K562 (cell line): ENCODE measurements at regions not wholly inside any gene's neighbourhood (a gene's known extent, or its start where the extent isn't known, plus 50 kb on each side); places are given as distances from the start of the nearest gene placed in this dataset.

ENCODE experiments used
- ATAC-seq: fragments of 200-7000 bp; cut with Tn5 transposase; 3 replicates; pipeline ENCODE4 v1.9.1; 2020; ENCODE audit warnings: moderate library complexity
- BruUV-seq: library from RNA; stranded (reverse); fragments of 400-500 nt; replicated peaks from 2 replicates; lab custom pipeline; 2021; lab: Mats Ljungman, UMichigan
- CTCF ChIA-PET: fragments of 300-600 bp; formaldehyde crosslinking; extraction: SDS; loops from one replicate; lab custom pipeline; 2021; ENCODE audit warnings: low intra/inter-chr PET ratio; lab: Yijun Ruan, JAX
- POLR2A ChIA-PET: fragments of 300-600, 350-650 bp; sonication (Branson Sonifier 250); formaldehyde crosslinking; extraction: SDS; loops from one replicate; lab custom pipeline; 2021; ENCODE audit warnings: antibody characterized with exemption, inconsistent platforms; lab: Yijun Ruan, JAX
- DNase-seq, 4 experiments: peaks; one replicate each; pipeline versions ENCODE4 v3.0.0 to v3.0.0-alpha.2; 2011 to 2018; ENCODE audit warnings: low spot score in 3 of 4, mixed read lengths in 3 of 4; ENCODE audit errors: extremely low read depth in 1 of 4
- FAIRE-seq: peaks from 2 replicates; lab custom pipeline; 2011; peaks lifted over from hg19 to GRCh38; lab: Jason Lieb, UNC
- H2AFZ ChIP-seq: 2 replicates; pipeline ENCODE4 v1.6.0; 2011; ENCODE audit warnings: low read depth, low read length, control low read depth, inconsistent platforms
- H3K27ac ChIP-seq: fragments of 200-600 bp; 3 replicates; pipeline ENCODE4 v1.8.0; 2011; ENCODE audit warnings: low read depth, mild to moderate bottlenecking, control low read depth, inconsistent platforms, low read length, moderate library complexity, mixed read lengths; ENCODE audit errors: extremely low read depth
- H3K27me3 ChIP-seq, 2 experiments: fragments of 300-600 bp in 1 of 2; 2 replicates in 1 of 2; 3 replicates in 1 of 2; pipeline versions ENCODE4 v1.6.0 to v1.8.0; 2011; ENCODE audit warnings: inconsistent platforms in 2 of 2, low read length in 2 of 2, mild to moderate bottlenecking in 1 of 2, mixed read lengths in 1 of 2, moderate library complexity in 1 of 2; ENCODE audit not compliant: control insufficient read depth in 2 of 2, insufficient read depth in 2 of 2
- H3K36me3 ChIP-seq: fragments of 300-600 bp; 3 replicates; pipeline ENCODE4 v1.8.0; 2011; ENCODE audit warnings: mild to moderate bottlenecking, low read length, inconsistent platforms; ENCODE audit not compliant: control insufficient read depth, insufficient read depth
- H3K4me1 ChIP-seq, 2 experiments: fragments of 200-600 bp in 1 of 2; replicated peaks in 1 of 2; 2 replicates in 1 of 2; 3 replicates in 1 of 2; pipeline versions ENCODE4 v1.5.1 to v1.8.0; 2011; ENCODE audit warnings: inconsistent platforms in 2 of 2, low read length in 2 of 2, mild to moderate bottlenecking in 1 of 2, mixed read lengths in 1 of 2, moderate library complexity in 1 of 2; ENCODE audit not compliant: control insufficient read depth in 2 of 2, insufficient read depth in 2 of 2
- H3K4me2 ChIP-seq: 2 replicates; pipeline ENCODE4 v1.6.1; 2011; ENCODE audit warnings: low read length, control low read depth, inconsistent platforms, mixed read lengths; ENCODE audit not compliant: insufficient read depth
- H3K4me3 ChIP-seq: fragments of 200-600 bp; sonication (generic), shearing (Covaris generic); 2 replicates; pipeline ENCODE4 v1.5.1; 2016; ENCODE audit warnings: control low read depth, inconsistent platforms
- H3K79me2 ChIP-seq: fragments of 200-600 bp; 3 replicates; pipeline ENCODE4 v1.8.0; 2011; ENCODE audit warnings: low read length, inconsistent platforms; ENCODE audit not compliant: control insufficient read depth, insufficient read depth
- H3K9ac ChIP-seq, 2 experiments: 2 replicates each; pipeline versions ENCODE4 v1.6.0 to v1.6.1; 2011; ENCODE audit warnings: low read depth in 2 of 2, low read length in 2 of 2, control low read depth in 1 of 2, inconsistent platforms in 1 of 2, mild to moderate bottlenecking in 1 of 2, mixed read lengths in 1 of 2; ENCODE audit not compliant: insufficient read depth in 1 of 2
- H3K9me1 ChIP-seq: one replicate; pipeline ENCODE4 v1.6.0; 2011; ENCODE audit warnings: inconsistent platforms, mild to moderate bottlenecking, low read length, moderate library complexity; ENCODE audit not compliant: control insufficient read depth, insufficient read depth
- H3K9me3 ChIP-seq: replicated peaks from 2 replicates; pipeline ENCODE4 v1.5.1; 2011; ENCODE audit warnings: low read depth, low read length, inconsistent platforms; ENCODE audit not compliant: control insufficient read depth, insufficient read depth
- H4K20me1 ChIP-seq: replicated peaks from 2 replicates; pipeline ENCODE4 v1.6.1; 2011; ENCODE audit warnings: low read length, inconsistent platforms, mixed read lengths; ENCODE audit not compliant: control insufficient read depth, insufficient read depth
- ATF7 ChIP-seq: fragments of 450-650 bp; IDR thresholded peaks from 2 replicates; pipeline ENCODE4 v1.7.1; 2014; ENCODE audit warnings: mild to moderate bottlenecking, moderate library complexity
- CC2D1A ChIP-seq: fragments of 450-650 bp; IDR thresholded peaks from 2 replicates; pipeline ENCODE4 v1.6.1; 2017; ENCODE audit warnings: mild to moderate bottlenecking
- IRF2 ChIP-seq: sonication (generic); formaldehyde crosslinking; IDR thresholded peaks from 2 replicates; pipeline ENCODE4 v1.8.1; 2022; ENCODE audit warnings: mild to moderate bottlenecking, missing genetic modification reagents
- KDM2B ChIP-seq: fragments of 250-450 bp; sonication (Bioruptor Pico); IDR thresholded peaks from 2 replicates; pipeline ENCODE4 v1.8.0; 2021; ENCODE audit warnings: mild to moderate bottlenecking, moderate library complexity
- MAFF ChIP-seq: IDR thresholded peaks from 2 replicates; pipeline ENCODE4 v1.6.1; 2012; ENCODE audit warnings: low read length, improper control_type of control experiment
- MGA ChIP-seq: fragments of 450-650 bp; IDR thresholded peaks from 2 replicates; pipeline ENCODE4 v1.6.1; 2016; ENCODE audit warnings: mild to moderate bottlenecking, moderate library complexity
- OTX1 ChIP-seq: fragments of 450-650 bp; formaldehyde crosslinking; IDR thresholded peaks from 2 replicates; pipeline ENCODE4 v1.4.0; 2022; ENCODE audit warnings: mild to moderate bottlenecking
- TGIF2 ChIP-seq: sonication (generic); formaldehyde crosslinking; IDR thresholded peaks from 2 replicates; pipeline ENCODE4 v1.8.1; 2022; ENCODE audit warnings: mild to moderate bottlenecking, missing genetic modification reagents, moderate library complexity
- XRCC5 ChIP-seq: fragments of 200-400 bp; formaldehyde crosslinking; IDR thresholded peaks from 2 replicates; pipeline ENCODE4 v1.6.1; 2017; ENCODE audit warnings: low read depth, mild to moderate bottlenecking, low read length
- YBX1 ChIP-seq: fragments of 450-650 bp; IDR thresholded peaks from 2 replicates; pipeline ENCODE4 v1.7.1; 2016; ENCODE audit warnings: mild to moderate bottlenecking
- WGBS: fragments of 100-300 bp; shearing (Covaris generic); methylation state at CpG from one replicate; pipeline ENCODE4 v1.1.6; 2016; ENCODE audit warnings: low coverage, mixed read lengths; ENCODE audit not compliant: insufficient coverage; ENCODE audit errors: missing lambda C conversion rate; 5-methylcytosine and 5-hydroxymethylcytosine counted together
- in situ Hi-C: fragments of 300-500 bp; cut with MboI; formaldehyde crosslinking; loops from 4 replicates; pipeline ENCODE4 v1.15.0; 2018; ENCODE audit warnings: inconsistent platforms, mixed read lengths
- intact Hi-C: fragments of 100-400 bp; cut with micrococcal nuclease; formaldehyde crosslinking; loops from 2 replicates; pipeline ENCODE4 v1.14.2; 2022

GRCh38 chr9:74122216-74122615 is 374.9 kb upstream of the RORB start:
- H3K4me2 ChIP-seq: no peak overlapping the region

GRCh38 chr9:74122661-74123060 is 374.5 kb upstream of the RORB start:
- Histone ChIP-seq H2AFZ (no peak overlapping the region), H3K4me1 (no peaks in the 10 kb centered on the region), H3K9ac (no peak overlapping the region), H3K9me1 (no peaks in the 10 kb centered on the region), H3K27ac (no peak overlapping the region), H3K9me3 (no peaks in the 10 kb centered on the region), H3K4me3 (no peak overlapping the region), H4K20me1 (no peaks in the 10 kb centered on the region), H3K27me3 (no peaks in the 10 kb centered on the region), H3K79me2 (no peaks in the 10 kb centered on the region), H3K36me3 (no peaks in the 10 kb centered on the region), H3K4me2 (no peak overlapping the region)
- intact Hi-C loops (no loop called here), in situ Hi-C loops (no loop called here)
- DNase-seq: no peak
- POLR2A ChIA-PET: interaction anchor here (0.5 kb wide), 1 partner anchor 620 kb away, joined by 3 read pairs; no protein-coding TSS in a partner anchor
- WGBS: 8% methylated on average over 3 of the region's 4 CpGs
- BruUV-seq: no TSS peak
- no peak for ATAC-seq
- FAIRE-seq: no peak
- CTCF ChIA-PET: no interaction called here
- TF ChIP-seq MGA (no peak), TGIF2 (no peak)

More at GRCh38 chr9:74122216-74122615, 374.9 kb upstream of the RORB start:
- H3K4me1 ChIP-seq: no peaks in the 10 kb centered on the region
- H3K9ac ChIP-seq: no peak overlapping the region
- H3K27me3 ChIP-seq: no peaks in the 10 kb centered on the region
- ATAC-seq (no peak), FAIRE-seq (no peak), DNase-seq (no peak)
- BruUV-seq: no TSS peak
- in situ Hi-C loops: no loop called here
- no peak overlapping the region for H3K4me3 ChIP-seq
- no peak for TF ChIP-seq XRCC5
- TF ChIP-seq OTX1: no peak
- no peak for TF ChIP-seq YBX1
- no peak for TF ChIP-seq ATF7
- TF ChIP-seq CC2D1A: no peak
- TF ChIP-seq IRF2 (CRISPR knock-in tag): no peak
- no peak for TF ChIP-seq KDM2B (CRISPR knock-in tag)
- TF ChIP-seq MAFF: no peak
- CTCF ChIA-PET: no interaction called here
- H3K36me3 ChIP-seq: no peaks in the 10 kb centered on the region
- POLR2A ChIA-PET: interaction anchor here (0.5 kb wide), 1 partner anchor 619 kb away, joined by 3 read pairs; no protein-coding TSS in a partner anchor
- H3K9me3 ChIP-seq: no peaks in the 10 kb centered on the region
- intact Hi-C loops: no loop called here
- no peaks in the 10 kb centered on the region for H3K9me1 ChIP-seq
- no peak overlapping the region for H2AFZ ChIP-seq
- 0% methylated on average over 1 of the region's 2 CpGs for WGBS
- no peaks in the 10 kb centered on the region for H4K20me1 ChIP-seq
- no peak overlapping the region for H3K27ac ChIP-seq
- H3K79me2 ChIP-seq: no peaks in the 10 kb centered on the region
